ENCODE measurements at regions not wholly inside any gene's neighbourhood (a gene's known extent, or its start where the extent isn't known, plus 50 kb on each side); places are given as distances from the start of the nearest gene placed in this dataset.
A peak's percentile ranks its signal among the peaks of the same experiment; 100 is the strongest.

GRCh38 chr19:30817965-30818567 is 445.9 kb downstream of the ZNF536 start:
- Mint-ChIP-seq H3K36me3 (no peaks in the 10 kb centered on the region), H3K4me3 (no peak overlapping the region), H3K27me3 (peaks cover 9 to 15% of the 10 kb centered on the region in 2 donors), H3K4me1 (no peaks in the 10 kb centered on the region), H3K27ac (no peak overlapping the region), H3K9me3 (peaks cover 0 to 7% (median 3%) of the 10 kb centered on the region in 8 donors)
- Histone ChIP-seq H3K4me3 (ENCODE audit: low read length in 2 of 2) (no peak overlapping the region), H3K27me3 (ENCODE audit: insufficient read depth, low read length) (no peaks in the 10 kb centered on the region), H3K4me1 (ENCODE audit: insufficient read depth, low read length) (no peaks in the 10 kb centered on the region), H3K9me3 (ENCODE audit: control insufficient read depth in 1 of 2, low read length in 2 of 2) (no peaks in the 10 kb centered on the region), H3K27ac (ENCODE audit: low read depth, low read length) (no peak overlapping the region), H3K36me3 (ENCODE audit: insufficient read depth, low read length) (no peaks in the 10 kb centered on the region)
- POLR2A ChIA-PET (ENCODE audit: partially characterized antibody): no interaction called here
- CTCF ChIA-PET (ENCODE audit: partially characterized antibody): no interaction called here
- DNase-seq: no peak
- intact Hi-C loops (cut with micrococcal nuclease): no loop called here

GRCh38 chr19:30817197-30817596 is 445.0 kb downstream of the ZNF536 start:
- no peak for DNase-seq
- no peaks in the 10 kb centered on the region for H3K36me3 ChIP-seq (ENCODE audit: insufficient read depth, low read length)
- Mint-ChIP-seq H3K36me3 (no peaks in the 10 kb centered on the region), H3K4me1 (no peaks in the 10 kb centered on the region), H3K27me3 (peaks cover 9 to 17% of the 10 kb centered on the region in 2 donors), H3K27ac (no peak overlapping the region), H3K9me3 (peaks cover 0 to 7% (median 3%) of the 10 kb centered on the region in 8 donors), H3K4me3 (no peak overlapping the region)
- H3K27ac ChIP-seq (ENCODE audit: low read depth, low read length): no peak overlapping the region
- intact Hi-C loops (cut with micrococcal nuclease): no loop called here
- H3K9me3 ChIP-seq (ENCODE audit: control insufficient read depth in 1 of 2, low read length in 2 of 2): no peaks in the 10 kb centered on the region
- H3K4me3 ChIP-seq (ENCODE audit: low read length in 2 of 2): no peak overlapping the region
- H3K27me3 ChIP-seq (ENCODE audit: insufficient read depth, low read length): no peaks in the 10 kb centered on the region
- ChIA-PET CTCF (ENCODE audit: partially characterized antibody) (no interaction called here), POLR2A (ENCODE audit: partially characterized antibody) (no interaction called here)
- no peaks in the 10 kb centered on the region for H3K4me1 ChIP-seq (ENCODE audit: insufficient read depth, low read length)

- H3K27me3 Mint-ChIP-seq: peaks cover 9 to 14% of the 10 kb centered on the region in 2 donors
- ChIA-PET CTCF (ENCODE audit: partially characterized antibody) (no interaction called here), POLR2A (ENCODE audit: partially characterized antibody) (no interaction called here)
- no peaks in the 10 kb centered on the region for H3K4me1 Mint-ChIP-seq
- no peaks in the 10 kb centered on the region for H3K36me3 Mint-ChIP-seq
- H3K9me3 Mint-ChIP-seq: peaks cover 0 to 7% (median 2%) of the 10 kb centered on the region in 8 donors
- Histone ChIP-seq H3K36me3 (ENCODE audit: insufficient read depth, low read length) (no peaks in the 10 kb centered on the region), H3K9me3 (ENCODE audit: control insufficient read depth in 1 of 2, low read length in 2 of 2) (no peaks in the 10 kb centered on the region), H3K27me3 (ENCODE audit: insufficient read depth, low read length) (no peaks in the 10 kb centered on the region), H3K4me3 (ENCODE audit: low read length in 2 of 2) (no peak overlapping the region), H3K27ac (ENCODE audit: low read depth, low read length) (no peak overlapping the region), H3K4me1 (ENCODE audit: insufficient read depth, low read length) (no peaks in the 10 kb centered on the region)
- H3K4me3 Mint-ChIP-seq: no peak overlapping the region
- H3K27ac Mint-ChIP-seq: no peak overlapping the region
- intact Hi-C loops (cut with micrococcal nuclease): no loop called here
- no peak for DNase-seq
These were observed 443.9 kb downstream of the ZNF536 start for GRCh38 chr19:30815889-30816580.

DNA sequence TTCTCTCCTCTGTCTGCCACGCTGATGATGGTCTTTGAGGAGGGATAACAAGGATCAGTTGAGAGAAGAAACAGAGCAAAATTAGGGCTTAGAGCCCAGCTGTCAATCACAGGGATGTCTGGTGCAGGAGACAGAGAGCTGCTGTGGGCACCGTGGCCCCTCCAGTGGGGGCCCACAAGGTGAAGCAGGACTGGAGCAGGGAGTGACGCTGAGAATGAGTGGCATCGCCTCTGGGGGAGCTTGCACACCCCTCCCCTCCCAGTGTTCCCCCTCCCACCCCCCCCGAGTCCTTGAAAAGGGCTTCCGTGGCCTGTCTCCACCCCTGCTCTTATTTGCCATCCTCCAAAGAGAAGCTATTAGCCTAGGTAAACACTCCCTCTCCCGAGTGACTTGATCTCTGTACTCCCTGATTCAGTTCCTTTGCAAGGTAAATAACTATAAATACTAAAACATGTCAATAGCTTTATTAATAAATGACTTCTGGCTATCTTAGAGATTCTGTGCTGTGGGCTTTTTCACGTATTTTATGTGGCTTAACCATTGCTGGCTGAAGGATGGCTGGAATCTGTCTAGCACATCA is 440.0 kb downstream of the ZNF536 start:
- Histone ChIP-seq H3K27me3 (ENCODE audit: insufficient read depth, low read length) (no peaks in the 10 kb centered on the region), H3K9me3 (ENCODE audit: control insufficient read depth in 1 of 2, low read length in 2 of 2) (no peaks in the 10 kb centered on the region), H3K27ac (ENCODE audit: low read depth, low read length) (no peak overlapping the region), H3K4me3 (ENCODE audit: low read length in 2 of 2) (no peak overlapping the region), H3K4me1 (ENCODE audit: insufficient read depth, low read length) (no peaks in the 10 kb centered on the region), H3K36me3 (ENCODE audit: insufficient read depth, low read length) (no peaks in the 10 kb centered on the region)
- no peak for DNase-seq
- Mint-ChIP-seq H3K9me3 (peaks cover 0 to 4% (median 3%) of the 10 kb centered on the region in 8 donors), H3K36me3 (no peaks in the 10 kb centered on the region), H3K4me3 (no peak overlapping the region), H3K27me3 (peaks cover 8% of the 10 kb centered on the region in 2 donors), H3K4me1 (no peaks in the 10 kb centered on the region), H3K27ac (no peak overlapping the region)
- POLR2A ChIA-PET (ENCODE audit: partially characterized antibody): no interaction called here
- CTCF ChIA-PET (ENCODE audit: partially characterized antibody): no interaction called here
- intact Hi-C loops (cut with micrococcal nuclease): no loop called here

GRCh38 chr19:30811397-30812098 is 439.4 kb downstream of the ZNF536 start:
- Mint-ChIP-seq H3K27me3 (peaks cover 8 to 9% of the 10 kb centered on the region in 2 donors), H3K4me1 (no peaks in the 10 kb centered on the region), H3K27ac (no peak overlapping the region), H3K4me3 (no peak overlapping the region), H3K9me3 (peaks cover 0 to 5% (median 3%) of the 10 kb centered on the region in 8 donors), H3K36me3 (no peaks in the 10 kb centered on the region)
- intact Hi-C loops (cut with micrococcal nuclease): no loop called here
- H3K9me3 ChIP-seq (ENCODE audit: control insufficient read depth in 1 of 2, low read length in 2 of 2): no peaks in the 10 kb centered on the region
- no peak overlapping the region for H3K4me3 ChIP-seq (ENCODE audit: low read length in 2 of 2)
- H3K27me3 ChIP-seq (ENCODE audit: insufficient read depth, low read length): no peaks in the 10 kb centered on the region
- ChIA-PET CTCF (ENCODE audit: partially characterized antibody) (interaction anchor here (0.6 to 1.2 kb wide), 2 partner anchors 27 to 360 kb away, joined by 3 read pairs; no protein-coding TSS in a partner anchor), POLR2A (ENCODE audit: partially characterized antibody) (interaction anchor here (1.2 kb wide), 1 partner anchor 9 kb away, joined by 3 read pairs; no protein-coding TSS in a partner anchor)
- H3K4me1 ChIP-seq (ENCODE audit: insufficient read depth, low read length): no peaks in the 10 kb centered on the region
- no peak for DNase-seq
- no peaks in the 10 kb centered on the region for H3K36me3 ChIP-seq (ENCODE audit: insufficient read depth, low read length)
- H3K27ac ChIP-seq (ENCODE audit: low read depth, low read length): no peak overlapping the region

GRCh38 chr19:30810726-30811125 is 438.5 kb downstream of the ZNF536 start:
- peaks cover 0 to 7% (median 3%) of the 10 kb centered on the region in 8 donors for H3K9me3 Mint-ChIP-seq
- peaks cover 7 to 8% of the 10 kb centered on the region in 2 donors for H3K27me3 Mint-ChIP-seq
- Histone ChIP-seq H3K27ac (ENCODE audit: low read depth, low read length) (no peak overlapping the region), H3K4me3 (ENCODE audit: low read length in 2 of 2) (no peak overlapping the region), H3K4me1 (ENCODE audit: insufficient read depth, low read length) (no peaks in the 10 kb centered on the region), H3K27me3 (ENCODE audit: insufficient read depth, low read length) (no peaks in the 10 kb centered on the region), H3K9me3 (ENCODE audit: control insufficient read depth in 1 of 2, low read length in 2 of 2) (no peaks in the 10 kb centered on the region), H3K36me3 (ENCODE audit: insufficient read depth, low read length) (no peaks in the 10 kb centered on the region)
- no peak for DNase-seq
- intact Hi-C loops (cut with micrococcal nuclease): no loop called here
- no peak overlapping the region for H3K4me3 Mint-ChIP-seq
- H3K27ac Mint-ChIP-seq: peak overlapping the region in 1 of 7 donors; percentile 10
- CTCF ChIA-PET (ENCODE audit: partially characterized antibody): interaction anchor here (0.6 to 1.2 kb wide), 2 partner anchors 26 to 360 kb away, joined by 3 read pairs; no protein-coding TSS in a partner anchor
- H3K4me1 Mint-ChIP-seq: no peaks in the 10 kb centered on the region
- POLR2A ChIA-PET (ENCODE audit: partially characterized antibody): interaction anchor here (1.2 kb wide), 1 partner anchor 10 kb away, joined by 3 read pairs; no protein-coding TSS in a partner anchor
- H3K36me3 Mint-ChIP-seq: no peaks in the 10 kb centered on the region

DNA sequence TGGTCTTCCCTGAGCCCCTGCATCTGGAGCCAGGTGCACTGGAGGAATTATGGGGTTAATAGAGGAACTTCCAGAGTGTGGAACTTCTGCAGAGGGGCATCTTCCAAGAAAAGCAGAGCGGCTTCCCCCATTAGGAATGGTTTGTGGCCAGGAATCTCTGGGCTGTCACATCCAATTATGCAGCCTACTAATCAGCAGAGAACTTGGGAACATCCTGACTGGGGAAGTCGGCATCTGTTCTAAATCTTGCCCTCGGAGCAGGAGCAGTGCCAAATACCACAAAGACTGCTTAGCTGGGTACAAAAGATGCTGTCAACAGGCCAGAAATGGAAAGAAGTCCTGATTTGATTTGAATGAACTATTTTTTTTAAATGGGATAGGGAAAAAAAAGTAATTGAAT is 435.1 kb downstream of the ZNF536 start:
- CTCF ChIA-PET (ENCODE audit: partially characterized antibody): interaction anchor here (1.2 to 1.4 kb wide), 2 partner anchors 21 to 23 kb away, joined by 4 read pairs; no protein-coding TSS in a partner anchor
- Histone ChIP-seq H3K27ac (ENCODE audit: low read depth, low read length) (no peak overlapping the region), H3K27me3 (ENCODE audit: insufficient read depth, low read length) (no peaks in the 10 kb centered on the region), H3K9me3 (ENCODE audit: control insufficient read depth in 1 of 2, low read length in 2 of 2) (no peaks in the 10 kb centered on the region), H3K4me3 (ENCODE audit: low read length in 2 of 2) (no peak overlapping the region), H3K4me1 (ENCODE audit: insufficient read depth, low read length) (no peaks in the 10 kb centered on the region), H3K36me3 (ENCODE audit: insufficient read depth, low read length) (no peaks in the 10 kb centered on the region)
- H3K36me3 Mint-ChIP-seq: no peaks in the 10 kb centered on the region
- peaks cover 0 to 2% (median 0%) of the 10 kb centered on the region in 4 donors for H3K4me1 Mint-ChIP-seq
- no peak overlapping the region for H3K27ac Mint-ChIP-seq
- H3K27me3 Mint-ChIP-seq: peaks cover 2 to 14% of the 10 kb centered on the region in 2 donors
- peaks cover 0 to 7% (median 0%) of the 10 kb centered on the region in 8 donors for H3K9me3 Mint-ChIP-seq
- no peak overlapping the region for H3K4me3 Mint-ChIP-seq
- POLR2A ChIA-PET (ENCODE audit: partially characterized antibody): no interaction called here
- no peak for DNase-seq
- intact Hi-C loops (cut with micrococcal nuclease): no loop called here
